ENCODE measurements at regions not wholly inside any gene's neighbourhood (a gene's known extent, or its start where the extent isn't known, plus 50 kb on each side); places are given as distances from the start of the nearest gene placed in this dataset.

DNA sequence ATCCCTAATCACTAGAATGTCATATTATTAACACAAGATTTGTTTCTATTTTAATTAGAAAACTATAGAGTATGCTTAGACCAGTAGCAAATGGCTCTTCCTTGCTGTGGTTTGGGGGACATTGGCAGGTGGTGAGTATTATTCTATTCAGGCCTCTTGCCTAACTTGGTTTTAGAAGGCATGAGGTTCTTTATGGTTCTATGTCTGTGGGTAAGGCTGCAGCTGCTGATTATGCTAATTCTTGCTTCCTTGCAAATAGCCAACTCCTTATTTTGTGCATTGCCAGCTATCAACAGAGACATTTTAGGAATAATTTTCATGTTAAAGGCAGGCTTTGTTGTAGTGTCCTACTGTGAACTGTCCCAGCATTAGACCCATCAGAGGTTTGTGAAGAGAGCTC lies 1344.9 kb downstream of the UQCRFS1 start:
- TF ChIP-seq POLR2AphosphoS5 (IDR thresholded peaks at IDR 0.05; ENCODE audit: low read depth, low read length): no peak
- TF ChIP-seq POLR2A (IDR thresholded peaks at IDR 0.05; ENCODE audit: low read depth, low read length): no peak
- no peak for TF ChIP-seq TAF1 (IDR thresholded peaks at IDR 0.05; ENCODE audit: low read depth, low read length)

Data from GM12891 (cell line).